H1 (cell line): ENCODE measurements at regions not wholly inside any gene's neighbourhood (a gene's known extent, or its start where the extent isn't known, plus 50 kb on each side); places are given as distances from the start of the nearest gene placed in this dataset.
A peak's percentile ranks its signal among the peaks of the same experiment; 100 is the strongest.

ENCODE experiments used
- CTCF ChIA-PET: fragments of 300-600 bp; sonication (Branson Sonifier 250); formaldehyde crosslinking; loops from one replicate; lab custom pipeline; 2021; ENCODE audit not compliant: partially characterized antibody; lab: Charles Lee
- POLR2A ChIA-PET: fragments of 300-600 bp; sonication (Branson Sonifier 250); formaldehyde crosslinking; loops from one replicate; lab custom pipeline; 2021; ENCODE audit warnings: inconsistent platforms; ENCODE audit not compliant: partially characterized antibody; lab: Charles Lee
- DNase-seq, 2 experiments: peaks; one replicate each; pipeline versions ENCODE4 v3.0.0 to v3.0.0-alpha.2; 2010 to 2022; ENCODE audit warnings: low spot score in 2 of 2, low read depth in 1 of 2, mixed read lengths in 1 of 2
- FAIRE-seq: peaks from 2 replicates; lab custom pipeline; 2011; peaks lifted over from hg19 to GRCh38; lab: Jason Lieb, UNC
- H2AFZ ChIP-seq: 2 replicates; pipeline ENCODE4 v1.8.1; 2012; ENCODE audit warnings: low read length, inconsistent platforms
- H2AK5ac ChIP-seq: 2 replicates; pipeline ENCODE4 v1.6.1; 2013; ENCODE audit warnings: low read depth, low read length
- H2BK120ac ChIP-seq: replicated peaks from 2 replicates; pipeline ENCODE3; 2013; ENCODE audit warnings: low read depth, low read length, inconsistent platforms
- H2BK12ac ChIP-seq: 2 replicates; pipeline ENCODE4 v1.6.1; 2013; ENCODE audit warnings: low read depth, low read length
- H2BK15ac ChIP-seq: 2 replicates; pipeline ENCODE4 v1.6.1; 2013; ENCODE audit warnings: low read length
- H2BK20ac ChIP-seq: 2 replicates; pipeline ENCODE4 v1.6.1; 2013; ENCODE audit warnings: low read length
- H2BK5ac ChIP-seq: 2 replicates; pipeline ENCODE4 v1.6.1; 2013; ENCODE audit warnings: low read depth, low read length
- H3K14ac ChIP-seq: 2 replicates; pipeline ENCODE4 v1.6.1; 2013; ENCODE audit warnings: inconsistent platforms; ENCODE audit not compliant: insufficient read length
- H3K18ac ChIP-seq: 2 replicates; pipeline ENCODE4 v1.6.1; 2013; ENCODE audit warnings: low read length; ENCODE audit errors: extremely low read depth
- H3K23ac ChIP-seq: 2 replicates; pipeline ENCODE4 v1.6.1; 2013; ENCODE audit warnings: inconsistent platforms; ENCODE audit not compliant: insufficient read length
- H3K23me2 ChIP-seq: 2 replicates; pipeline ENCODE4 v1.6.1; 2013; ENCODE audit warnings: low read depth, low read length
- H3K27ac ChIP-seq: 2 replicates; pipeline ENCODE4 v1.6.1; 2011; ENCODE audit warnings: low read depth, low read length, inconsistent platforms
- H3K27me3 ChIP-seq, 4 experiments: replicated peaks in 1 of 4; 1 replicate in 1 of 4; 2 replicates in 3 of 4; pipeline versions ENCODE4 v1.6.1 to v1.8.1; 2011 to 2013; ENCODE audit warnings: low read length in 3 of 4, mild to moderate bottlenecking in 3 of 4, inconsistent platforms in 2 of 4, mixed read lengths in 2 of 4, moderate library complexity in 1 of 4; ENCODE audit not compliant: control insufficient read depth in 3 of 4, insufficient read depth in 3 of 4; ENCODE audit errors: extremely low read depth in 1 of 4
- H3K36me3 ChIP-seq, 4 experiments: 2 replicates each; pipeline versions ENCODE4 v1.6.1 to v1.8.1; 2011 to 2013; ENCODE audit warnings: mild to moderate bottlenecking in 4 of 4, low read length in 3 of 4, moderate library complexity in 2 of 4, control low read depth in 1 of 4, inconsistent platforms in 1 of 4; ENCODE audit not compliant: insufficient read depth in 4 of 4, control insufficient read depth in 2 of 4
- H3K4ac ChIP-seq: replicated peaks from 2 replicates; pipeline ENCODE3; 2013; ENCODE audit warnings: low read length, low read depth, mixed read lengths, inconsistent platforms; ENCODE audit not compliant: insufficient read length
- H3K4me1 ChIP-seq, 4 experiments: replicated peaks in 1 of 4; 1 replicate in 1 of 4; 2 replicates in 3 of 4; pipeline versions ENCODE4 v1.6.1 to v1.8.1; 2011 to 2013; ENCODE audit warnings: low read length in 3 of 4, inconsistent platforms in 2 of 4, mixed read lengths in 1 of 4; ENCODE audit not compliant: insufficient read depth in 4 of 4, control insufficient read depth in 3 of 4
- H3K4me2 ChIP-seq, 2 experiments: 2 replicates each; pipeline versions ENCODE4 v1.6.1 to v1.8.1; 2011 to 2013; ENCODE audit warnings: low read depth in 2 of 2, low read length in 2 of 2, control low read depth in 1 of 2, inconsistent platforms in 1 of 2, mild to moderate bottlenecking in 1 of 2; ENCODE audit not compliant: insufficient read depth in 1 of 2
- H3K4me3 ChIP-seq, 4 experiments: fragments of 200-600, 300-600 bp in 1 of 4; sonication (generic), shearing (Covaris generic), sonication (Bioruptor Twin) in 1 of 4; 2 replicates each; pipeline versions ENCODE4 v1.5.1 to v1.8.1; 2011 to 2016; ENCODE audit warnings: low read length in 4 of 4, low read depth in 3 of 4, control low read depth in 2 of 4, inconsistent platforms in 2 of 4, mild to moderate bottlenecking in 2 of 4, mixed read lengths in 1 of 4, moderate library complexity in 1 of 4; ENCODE audit not compliant: insufficient read depth in 2 of 4; ENCODE audit errors: extremely low read depth in 1 of 4
- H3K56ac ChIP-seq: replicated peaks from 2 replicates; pipeline ENCODE3; 2013; ENCODE audit warnings: low read depth, mild to moderate bottlenecking, mixed read lengths, low read length, inconsistent platforms; ENCODE audit not compliant: insufficient read length
- H3K79me1 ChIP-seq: 2 replicates; pipeline ENCODE4 v1.6.1; 2013; ENCODE audit warnings: low read depth, low read length, control low read depth
- H3K79me2 ChIP-seq, 2 experiments: 2 replicates each; pipeline versions ENCODE4 v1.6.1 to v1.8.1; 2012 to 2013; ENCODE audit warnings: low read length in 2 of 2, mild to moderate bottlenecking in 2 of 2, inconsistent platforms in 1 of 2; ENCODE audit not compliant: insufficient read depth in 2 of 2, control insufficient read depth in 1 of 2
- H3K9ac ChIP-seq, 4 experiments: replicated peaks in 1 of 4; 1 replicate in 1 of 4; 2 replicates in 3 of 4; pipeline versions ENCODE4 v1.6.1 to v1.8.1; 2011 to 2013; ENCODE audit warnings: low read depth in 3 of 4, low read length in 3 of 4, control low read depth in 2 of 4, mild to moderate bottlenecking in 2 of 4, moderate library complexity in 2 of 4, inconsistent platforms in 1 of 4; ENCODE audit errors: extremely low read depth in 1 of 4
- H3K9me3 ChIP-seq, 2 experiments: 2 replicates each; pipeline versions ENCODE4 v1.6.1 to v1.8.1; 2012 to 2013; ENCODE audit warnings: mild to moderate bottlenecking in 2 of 2, moderate library complexity in 2 of 2, control low read depth in 1 of 2, inconsistent platforms in 1 of 2, low read depth in 1 of 2, low read length in 1 of 2, mixed read lengths in 1 of 2; ENCODE audit not compliant: insufficient read depth in 2 of 2
- H4K20me1 ChIP-seq, 2 experiments: replicated peaks in 1 of 2; 2 replicates each; pipeline versions ENCODE3 to v1.8.1; 2011 to 2013; ENCODE audit warnings: inconsistent platforms in 2 of 2, low read length in 2 of 2, mild to moderate bottlenecking in 1 of 2; ENCODE audit not compliant: insufficient read depth in 2 of 2, control insufficient read depth in 1 of 2
- H4K5ac ChIP-seq: 2 replicates; pipeline ENCODE4 v1.6.1; 2013; ENCODE audit warnings: low read length, low read depth, mixed read lengths, inconsistent platforms; ENCODE audit not compliant: insufficient read length
- H4K8ac ChIP-seq: 2 replicates; pipeline ENCODE4 v1.8.0; 2013; ENCODE audit warnings: mild to moderate bottlenecking, moderate library complexity, low read length, inconsistent platforms; ENCODE audit not compliant: insufficient read depth; ENCODE audit errors: extremely low read depth
- H4K91ac ChIP-seq: replicated peaks from 2 replicates; pipeline ENCODE3; 2013; ENCODE audit warnings: low read length, mixed read lengths, inconsistent platforms; ENCODE audit not compliant: insufficient read length
- JUN ChIP-seq: IDR thresholded peaks from 2 replicates; pipeline ENCODE4 v1.6.1; 2011; ENCODE audit warnings: low read depth, mild to moderate bottlenecking, improper control_type of control experiment, low read length
- WGBS, 2 experiments: shearing (Covaris generic) in 1 of 2; methylation state at CpG; one replicate each; pipeline versions ENCODE4 v1.1.6 to v1.1.7; 2013 to 2015; ENCODE audit warnings: low lambda C conversion rate in 2 of 2, mixed read lengths in 2 of 2, inconsistent platforms in 1 of 2, low coverage in 1 of 2, missing lambda C conversion rate in 1 of 2; ENCODE audit not compliant: insufficient replicate concordance in 2 of 2, insufficient coverage in 1 of 2, insufficient read length in 1 of 2; ENCODE audit errors: extremely low coverage in 1 of 2, missing lambda C conversion rate in 1 of 2; 5-methylcytosine and 5-hydroxymethylcytosine counted together

GRCh38 chr9:13513716-13514444 lies 234.4 kb upstream of the MPDZ start:
- Histone ChIP-seq H3K4me3 (no peak overlapping the region), H2BK15ac (no peak overlapping the region; the same call in 1 of the 2 replicates), H3K4me1 (peaks cover 0 to 9% (median 3%) of the 10 kb centered on the region in 4 experiments; a peak in 3 of 7 replicates), H4K91ac (peak overlapping the region; percentile 3), H3K56ac (no peak overlapping the region), H2BK5ac (peak overlapping the region; percentile 67; the same call in 1 of the 2 replicates), H3K14ac (no peak overlapping the region), H2AFZ (peak overlapping the region; percentile 89), H3K18ac (no peak overlapping the region), H3K9me3 (peaks cover 0 to 5% of the 10 kb centered on the region in 2 experiments; a peak in 1 of 4 replicates), H3K36me3 (no peaks in the 10 kb centered on the region), H2BK120ac (no peak overlapping the region), H3K4ac (no peak overlapping the region), H3K9ac (peak overlapping the region in 2 of 4 experiments; percentile 26 to 48; a peak in 4 of 7 replicates), H4K20me1 (no peaks in the 10 kb centered on the region), H3K79me1 (no peaks in the 10 kb centered on the region), H3K79me2 (no peaks in the 10 kb centered on the region), H2AK5ac (no peak overlapping the region), H3K27ac (peak overlapping the region; percentile 50; the same call in 1 of the 2 replicates), H2BK20ac (0 out of 2 replicates have a peak overlapping the region, but pooled peaks have one; percentile 15), H3K23ac (no peak overlapping the region), H4K5ac (no peak overlapping the region), H3K27me3 (no peaks in the 10 kb centered on the region), H4K8ac (peak overlapping the region; percentile 0; the same call in 1 of the 2 replicates), H3K4me2 (peak overlapping the region; percentile 11 to 14; a peak in 2 of 4 replicates), H3K23me2 (no peaks in the 10 kb centered on the region), H2BK12ac (peak overlapping the region; percentile 1; the same call in 1 of the 2 replicates)
- CTCF ChIA-PET: interaction anchor here (0.6 to 1.0 kb wide), 2 partner anchors 55 to 386 kb away, joined by 3 read pairs; no protein-coding TSS in a partner anchor
- DNase-seq: peak in 1 of 2 experiments; percentile 52
- 45% methylated on average over 16 of the region's 16 CpGs; no CpG with 5 or more reads in 1 of the 2 experiments for WGBS, 2 experiments
- POLR2A ChIA-PET: interaction anchor here (1.3 kb wide), 1 partner anchor 10 kb away, joined by 4 read pairs; no protein-coding TSS in a partner anchor
- FAIRE-seq: peak; percentile 13
- no peak for TF ChIP-seq JUN
